ENCODE measurements at regions not wholly inside any gene's neighbourhood (a gene's known extent, or its start where the extent isn't known, plus 50 kb on each side); places are given as distances from the start of the nearest gene placed in this dataset.

GRCh38 chr1:61627365-61627764 lies 97.6 kb downstream of the TM2D1 start:
- no peak overlapping the region for H3K27ac ChIP-seq

GRCh38 chr1:61626816-61627215 lies 98.1 kb downstream of the TM2D1 start:
- intact Hi-C loops (cut with DNase I; ENCODE audit: low total_unique reads): no loop called here
- Histone ChIP-seq H3K9me3 (no peaks in the 10 kb centered on the region), H3K36me3 (no peaks in the 10 kb centered on the region), H3K27ac (no peak overlapping the region), H3K4me3 (no peak overlapping the region), H3K27me3 (no peaks in the 10 kb centered on the region), H3K4me1 (peaks cover 0 to 9% (median 0%) of the 10 kb centered on the region in 4 donors)
- TF ChIP-seq CTCF (IDR thresholded peaks at IDR 0.05): no peak
- peak in 1 of 2 donors; percentile 55 for DNase-seq

More at GRCh38 chr1:61627365-61627764, 97.6 kb downstream of the TM2D1 start:
- Histone ChIP-seq H3K36me3 (no peaks in the 10 kb centered on the region), H3K9me3 (no peaks in the 10 kb centered on the region), H3K27me3 (no peaks in the 10 kb centered on the region), H3K4me3 (no peak overlapping the region), H3K4me1 (peaks cover 0 to 9% (median 0%) of the 10 kb centered on the region in 4 donors)
- intact Hi-C loops (cut with DNase I; ENCODE audit: low total_unique reads): no loop called here
- TF ChIP-seq CTCF (IDR thresholded peaks at IDR 0.05): no peak
- no peak for DNase-seq

GRCh38 chr1:61623852-61624251 lies 101.1 kb downstream of the TM2D1 start:
- no peak for DNase-seq
- Histone ChIP-seq H3K4me3 (no peak overlapping the region), H3K27ac (no peak overlapping the region), H3K4me1 (peaks cover 0 to 9% (median 0%) of the 10 kb centered on the region in 4 donors), H3K36me3 (no peaks in the 10 kb centered on the region), H3K9me3 (no peaks in the 10 kb centered on the region), H3K27me3 (no peaks in the 10 kb centered on the region)
- intact Hi-C loops (cut with DNase I; ENCODE audit: low total_unique reads): no loop called here
- no peak for TF ChIP-seq CTCF (IDR thresholded peaks at IDR 0.05)

- H3K27me3 ChIP-seq: no peaks in the 10 kb centered on the region
- peaks cover 0 to 13% (median 3%) of the 10 kb centered on the region in 4 donors for H3K4me1 ChIP-seq
- H3K4me3 ChIP-seq: no peak overlapping the region
- intact Hi-C loops (cut with DNase I; ENCODE audit: low total_unique reads): no loop called here
- no peak overlapping the region for H3K27ac ChIP-seq
- H3K9me3 ChIP-seq: no peaks in the 10 kb centered on the region
- no peak for DNase-seq
- TF ChIP-seq CTCF (IDR thresholded peaks at IDR 0.05): no peak
- H3K36me3 ChIP-seq: no peaks in the 10 kb centered on the region
Measured at GRCh38 chr1:61620536-61620935, 104.4 kb downstream of the TM2D1 start.

- no peak overlapping the region for H3K4me3 ChIP-seq
- no peak for TF ChIP-seq CTCF (IDR thresholded peaks at IDR 0.05)
- H3K36me3 ChIP-seq: no peaks in the 10 kb centered on the region
- intact Hi-C loops (cut with DNase I; ENCODE audit: low total_unique reads): no loop called here
- no peak for DNase-seq
- H3K27me3 ChIP-seq: no peaks in the 10 kb centered on the region
- no peak overlapping the region for H3K27ac ChIP-seq
- H3K4me1 ChIP-seq: peaks cover 0 to 14% (median 3%) of the 10 kb centered on the region in 4 donors
- no peaks in the 10 kb centered on the region for H3K9me3 ChIP-seq
Measured at GRCh38 chr1:61618755-61619154, 106.2 kb downstream of the TM2D1 start.

- intact Hi-C loops (cut with DNase I; ENCODE audit: low total_unique reads): no loop called here
Measured at GRCh38 chr1:61618193-61618592, 106.7 kb downstream of the TM2D1 start.

More at GRCh38 chr1:61618193-61618592, 106.7 kb downstream of the TM2D1 start:
- no peak for TF ChIP-seq CTCF (IDR thresholded peaks at IDR 0.05)
- Histone ChIP-seq H3K9me3 (no peaks in the 10 kb centered on the region), H3K36me3 (no peaks in the 10 kb centered on the region), H3K4me1 (peaks cover 0 to 14% (median 3%) of the 10 kb centered on the region in 4 donors), H3K4me3 (no peak overlapping the region), H3K27ac (no peak overlapping the region), H3K27me3 (no peaks in the 10 kb centered on the region)
- DNase-seq: no peak
